ENCODE measurements at regions not wholly inside any gene's neighbourhood (a gene's known extent, or its start where the extent isn't known, plus 50 kb on each side); places are given as distances from the start of the nearest gene placed in this dataset.
A peak's percentile ranks its signal among the peaks of the same experiment; 100 is the strongest.

- Histone ChIP-seq H4K91ac (ENCODE audit: insufficient read length, low read depth, low read length) (no peak overlapping the region), H3K4me1 (ENCODE audit: insufficient read depth, low read length) (no peaks in the 10 kb centered on the region), H2BK20ac (ENCODE audit: low read depth, low read length, poor library complexity, severe bottlenecking) (no peak overlapping the region), H3K56ac (ENCODE audit: insufficient read length, low read depth, low read length) (no peak overlapping the region), H3K27me3 (ENCODE audit: insufficient read depth, low read length) (no peaks in the 10 kb centered on the region), H3K18ac (ENCODE audit: insufficient read length, low read depth, low read length) (no peak overlapping the region), H2AFZ (ENCODE audit: low read length) (no peak overlapping the region), H3K9ac (ENCODE audit: extremely low read depth, insufficient read length, low read length) (no peak overlapping the region), H3K23ac (ENCODE audit: insufficient read length, low read depth, low read length) (no peak overlapping the region), H2BK12ac (ENCODE audit: insufficient read length, low read depth, low read length) (no peak overlapping the region), H4K8ac (replicated peaks; ENCODE audit: insufficient read length, low read depth, low read length) (no peak overlapping the region), H3K14ac (ENCODE audit: insufficient read depth, low read length) (peak overlapping the region; percentile 20; the same call in 1 of the 2 replicates), H2BK15ac (ENCODE audit: low read depth, low read length) (no peak overlapping the region), H3K79me1 (ENCODE audit: insufficient read depth, low read depth, low read length, poor library complexity, severe bottlenecking) (no peaks in the 10 kb centered on the region), H3K4me2 (ENCODE audit: insufficient read depth, insufficient read length, low read length) (no peak overlapping the region), H3K27ac (ENCODE audit: insufficient read length, low read depth, low read length) (no peak overlapping the region), H4K20me1 (ENCODE audit: control insufficient read depth, insufficient read depth, insufficient read length) (no peaks in the 10 kb centered on the region), H2BK5ac (ENCODE audit: insufficient read length, low read length) (no peak overlapping the region), H3K9me3 (ENCODE audit: control insufficient read depth, low read depth, low read length) (no peaks in the 10 kb centered on the region), H2BK120ac (ENCODE audit: low read depth, low read length, poor library complexity, severe bottlenecking) (no peak overlapping the region), H4K5ac (ENCODE audit: insufficient read length, low read depth, low read length) (no peak overlapping the region), H3K23me2 (ENCODE audit: insufficient read length, low read depth, low read length, poor library complexity, severe bottlenecking) (no peaks in the 10 kb centered on the region), H3K79me2 (ENCODE audit: insufficient read depth, low read length) (no peaks in the 10 kb centered on the region), H3T11ph (ENCODE audit: low read length) (no peak overlapping the region), H2AK5ac (ENCODE audit: insufficient read length, low read length) (no peak overlapping the region), H3K4ac (ENCODE audit: low read depth, low read length) (no peak overlapping the region)
- TF ChIP-seq, protein P1, sequence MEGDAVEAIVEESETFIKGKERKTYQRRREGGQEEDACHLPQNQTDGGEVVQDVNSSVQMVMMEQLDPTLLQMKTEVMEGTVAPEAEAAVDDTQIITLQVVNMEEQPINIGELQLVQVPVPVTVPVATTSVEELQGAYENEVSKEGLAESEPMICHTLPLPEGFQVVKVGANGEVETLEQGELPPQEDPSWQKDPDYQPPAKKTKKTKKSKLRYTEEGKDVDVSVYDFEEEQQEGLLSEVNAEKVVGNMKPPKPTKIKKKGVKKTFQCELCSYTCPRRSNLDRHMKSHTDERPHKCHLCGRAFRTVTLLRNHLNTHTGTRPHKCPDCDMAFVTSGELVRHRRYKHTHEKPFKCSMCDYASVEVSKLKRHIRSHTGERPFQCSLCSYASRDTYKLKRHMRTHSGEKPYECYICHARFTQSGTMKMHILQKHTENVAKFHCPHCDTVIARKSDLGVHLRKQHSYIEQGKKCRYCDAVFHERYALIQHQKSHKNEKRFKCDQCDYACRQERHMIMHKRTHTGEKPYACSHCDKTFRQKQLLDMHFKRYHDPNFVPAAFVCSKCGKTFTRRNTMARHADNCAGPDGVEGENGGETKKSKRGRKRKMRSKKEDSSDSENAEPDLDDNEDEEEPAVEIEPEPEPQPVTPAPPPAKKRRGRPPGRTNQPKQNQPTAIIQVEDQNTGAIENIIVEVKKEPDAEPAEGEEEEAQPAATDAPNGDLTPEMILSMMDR (conservative IDR thresholded peaks at IDR 0.05), result no peak
- Mint-ChIP-seq H3K4me3 (no peak overlapping the region), H3K27me3 (ENCODE audit: low read depth) (no peaks in the 10 kb centered on the region), H3K4me1 (no peaks in the 10 kb centered on the region), H3K27ac (no peak overlapping the region), H3K9me3 (peaks cover 0 to 4% of the 10 kb centered on the region in 2 experiments; a peak in 1 of 5 replicates), H3K36me3 (ENCODE audit: insufficient read depth in 1 of 3, low read depth in 3 of 3) (no peaks in the 10 kb centered on the region)
- WGBS (ENCODE audit: extremely low coverage, insufficient read length, low lambda C conversion rate), result no CpG with 5 or more reads among the region's 4 CpGs
- DNase-seq, result no peak
These were observed 154.9 kb downstream of the FAM174A start for GRCh38 chr5:100690036-100690560.

All from H9 (cell line).